HepG2 (cell line): ENCODE measurements at regions not wholly inside any gene's neighbourhood (a gene's known extent, or its start where the extent isn't known, plus 50 kb on each side); places are given as distances from the start of the nearest gene placed in this dataset.
A peak's percentile ranks its signal among the peaks of the same experiment; 100 is the strongest.

ENCODE experiments used
- ARHGAP35 ChIP-seq: sonication (generic); formaldehyde crosslinking; IDR thresholded peaks from 2 replicates; pipeline ENCODE4 v1.9.0; 2022; ENCODE audit warnings: mild to moderate bottlenecking, inconsistent platforms, moderate library complexity, missing genetic modification reagents, borderline replicate concordance
- DNMT3B ChIP-seq: conservative IDR thresholded peaks from 2 replicates; pipeline ENCODE4 v1.6.1; 2016; ENCODE audit warnings: missing biosample characterization, control low read depth
- ETV5 ChIP-seq: IDR thresholded peaks from 2 replicates; pipeline ENCODE4 v1.6.1; 2018; ENCODE audit warnings: missing biosample characterization, missing genetic modification reagents, inconsistent platforms, borderline replicate concordance
- EZH2 ChIP-seq: conservative IDR thresholded peaks from 2 replicates; pipeline ENCODE4 v1.6.1; 2012; ENCODE audit warnings: mild to moderate bottlenecking, low read depth, low read length, moderate library complexity
- HES4 ChIP-seq: sonication (generic); formaldehyde crosslinking; IDR thresholded peaks from 2 replicates; pipeline ENCODE4 v1.9.0; 2021; ENCODE audit warnings: mild to moderate bottlenecking, missing genetic modification reagents, borderline replicate concordance
- JARID2 ChIP-seq: sonication (generic); formaldehyde crosslinking; IDR thresholded peaks from 2 replicates; pipeline ENCODE4 v1.8.1; 2023; ENCODE audit warnings: missing genetic modification reagents, inconsistent platforms; ENCODE audit not compliant: insufficient replicate concordance
- KLF9 ChIP-seq: IDR thresholded peaks from 2 replicates; pipeline ENCODE4 v1.6.1; 2016; ENCODE audit warnings: low read depth
- MAFG ChIP-seq: sonication (generic); formaldehyde crosslinking; IDR thresholded peaks from 2 replicates; pipeline ENCODE4 v1.5.1; 2020; ENCODE audit warnings: mild to moderate bottlenecking, missing genetic modification reagents
- PLRG1 ChIP-seq: fragments of 450-650 bp; conservative IDR thresholded peaks from 2 replicates; pipeline ENCODE4 v1.6.1; 2016
- PTBP1 ChIP-seq: fragments of 200-400 bp; formaldehyde crosslinking; IDR thresholded peaks from 2 replicates; pipeline ENCODE4 v1.6.1; 2018; ENCODE audit warnings: low read length, low read depth; ENCODE audit not compliant: poor library complexity, severe bottlenecking
- RAD21 ChIP-seq: fragments of 450-650 bp; formaldehyde crosslinking; IDR thresholded peaks from 2 replicates; pipeline ENCODE4 v1.5.0; 2020; ENCODE audit warnings: mild to moderate bottlenecking
- RFX5 ChIP-seq: IDR thresholded peaks from 2 replicates; pipeline ENCODE4 v1.6.1; 2011; ENCODE audit warnings: low read depth, low read length, improper control_type of control experiment
- SIN3A ChIP-seq: IDR thresholded peaks from 2 replicates; pipeline ENCODE4 v1.6.1; 2011; ENCODE audit warnings: low read depth, mild to moderate bottlenecking, control low read depth, low read length, borderline replicate concordance
- SMARCE1 ChIP-seq: fragments of 450-650 bp; IDR thresholded peaks from 2 replicates; pipeline ENCODE4 v1.6.1; 2017; ENCODE audit warnings: borderline replicate concordance
- YEATS4 ChIP-seq: sonication (generic); formaldehyde crosslinking; IDR thresholded peaks from 2 replicates; pipeline ENCODE4 v1.4.0; 2020; ENCODE audit warnings: missing genetic modification reagents, borderline replicate concordance
- ZC3H4 ChIP-seq: sonication (generic); formaldehyde crosslinking; IDR thresholded peaks from 2 replicates; pipeline ENCODE4 v1.4.0; 2020; ENCODE audit warnings: missing genetic modification reagents, borderline replicate concordance
- ZFP41 ChIP-seq: sonication (generic); formaldehyde crosslinking; IDR thresholded peaks from 2 replicates; pipeline ENCODE4 v1.4.0; 2020; ENCODE audit warnings: mild to moderate bottlenecking, missing genetic modification reagents, borderline replicate concordance
- ZNF337 ChIP-seq: sonication (generic); formaldehyde crosslinking; IDR thresholded peaks from 2 replicates; pipeline ENCODE4 v1.5.1; 2020; ENCODE audit warnings: missing genetic modification reagents, low read depth, mild to moderate bottlenecking, borderline replicate concordance
- ZNF543 ChIP-seq: sonication (generic); formaldehyde crosslinking; IDR thresholded peaks from 2 replicates; pipeline ENCODE4 v1.4.0; 2020; ENCODE audit warnings: mild to moderate bottlenecking, missing genetic modification reagents
- ZNF556 ChIP-seq: sonication (generic); formaldehyde crosslinking; IDR thresholded peaks from 2 replicates; pipeline ENCODE4 v1.4.0; 2020; ENCODE audit warnings: mild to moderate bottlenecking, missing genetic modification reagents, borderline replicate concordance
- ZNF674 ChIP-seq: sonication (generic); formaldehyde crosslinking; IDR thresholded peaks from 2 replicates; pipeline ENCODE4 v1.5.0; 2020; ENCODE audit warnings: low read depth, mild to moderate bottlenecking, missing genetic modification reagents
- ZNF746 ChIP-seq: sonication (generic); formaldehyde crosslinking; IDR thresholded peaks from 2 replicates; pipeline ENCODE4 v1.8.0; 2022; ENCODE audit warnings: mild to moderate bottlenecking, missing genetic modification reagents
- ZNF878 ChIP-seq: sonication (generic); formaldehyde crosslinking; IDR thresholded peaks from 2 replicates; pipeline ENCODE4 v1.8.1; 2023; ENCODE audit warnings: mild to moderate bottlenecking, missing genetic modification reagents, moderate library complexity
- TF ChIP-seq, protein P1 (sequence below): sonication (generic); formaldehyde crosslinking; IDR thresholded peaks from 2 replicates; pipeline ENCODE4 v1.4.0; 2020; ENCODE audit warnings: missing genetic modification reagents
- TF ChIP-seq, protein P2 (sequence below): sonication (generic); formaldehyde crosslinking; IDR thresholded peaks from 2 replicates; pipeline ENCODE4; 2020; ENCODE audit warnings: missing genetic modification reagents, mild to moderate bottlenecking, borderline replicate concordance
- TF ChIP-seq, protein P3 (sequence below): IDR thresholded peaks from 2 replicates; pipeline ENCODE4 v1.6.1; 2012; ENCODE audit warnings: inconsistent platforms
- TF ChIP-seq, protein P4 (sequence below): sonication (generic); formaldehyde crosslinking; IDR thresholded peaks from 2 replicates; pipeline ENCODE4 v1.4.0; 2020; ENCODE audit warnings: mild to moderate bottlenecking, missing genetic modification reagents

DNA sequence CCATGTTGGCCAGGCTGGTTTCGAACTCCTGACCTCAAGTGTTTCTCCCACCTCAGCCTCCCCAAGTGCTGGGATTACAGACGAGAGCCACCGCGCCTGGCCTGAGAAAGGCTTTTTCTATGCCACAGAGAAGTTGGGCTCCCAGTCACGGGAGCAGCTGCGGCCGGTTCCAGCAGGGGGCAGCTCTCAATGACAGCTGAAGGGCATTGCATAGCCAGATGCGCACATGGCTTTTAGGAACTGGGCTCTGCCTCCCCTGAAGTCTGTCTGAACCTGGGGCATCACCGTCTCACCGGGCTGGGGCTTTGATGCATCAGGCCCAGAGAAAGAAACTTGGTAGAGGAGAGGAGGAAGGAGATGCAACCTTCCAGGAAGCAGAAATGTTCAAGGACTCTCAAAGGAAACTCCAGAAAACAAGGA, 84.2 kb upstream of the LAPTM4A start (continued):
- TF ChIP-seq ZNF878 (CRISPR knock-in tag) (no peak), EZH2 (no peak), KLF9 (CRISPR knock-in tag) (no peak), DNMT3B (CRISPR knock-in tag) (no peak), PLRG1 (no peak), SIN3A (no peak), ZNF556 (CRISPR knock-in tag) (no peak; the same call in 1 of the 2 replicates), ZNF543 (CRISPR knock-in tag) (no peak), SMARCE1 (no peak), ZNF746 (CRISPR knock-in tag) (no peak), ZC3H4 (CRISPR knock-in tag) (no peak), JARID2 (CRISPR knock-in tag) (no peak), RAD21 (CRISPR knock-in tag) (peak; percentile 94), PTBP1 (no peak), ZNF337 (CRISPR knock-in tag) (no peak), MAFG (CRISPR knock-in tag) (no peak), HES4 (CRISPR knock-in tag) (no peak), ZNF674 (no peak), ARHGAP35 (CRISPR knock-in tag) (no peak), ZFP41 (CRISPR knock-in tag) (peak; percentile 38; the same call in 1 of the 2 replicates), ETV5 (CRISPR knock-in tag) (peak; percentile 41; the same call in 1 of the 2 replicates), YEATS4 (CRISPR knock-in tag) (peak; percentile 59; the same call in 1 of the 2 replicates), RFX5 (no peak)
- TF ChIP-seq, protein P1, sequence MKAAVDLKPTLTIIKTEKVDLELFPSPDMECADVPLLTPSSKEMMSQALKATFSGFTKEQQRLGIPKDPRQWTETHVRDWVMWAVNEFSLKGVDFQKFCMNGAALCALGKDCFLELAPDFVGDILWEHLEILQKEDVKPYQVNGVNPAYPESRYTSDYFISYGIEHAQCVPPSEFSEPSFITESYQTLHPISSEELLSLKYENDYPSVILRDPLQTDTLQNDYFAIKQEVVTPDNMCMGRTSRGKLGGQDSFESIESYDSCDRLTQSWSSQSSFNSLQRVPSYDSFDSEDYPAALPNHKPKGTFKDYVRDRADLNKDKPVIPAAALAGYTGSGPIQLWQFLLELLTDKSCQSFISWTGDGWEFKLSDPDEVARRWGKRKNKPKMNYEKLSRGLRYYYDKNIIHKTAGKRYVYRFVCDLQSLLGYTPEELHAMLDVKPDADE: no peak
- TF ChIP-seq, protein P2, sequence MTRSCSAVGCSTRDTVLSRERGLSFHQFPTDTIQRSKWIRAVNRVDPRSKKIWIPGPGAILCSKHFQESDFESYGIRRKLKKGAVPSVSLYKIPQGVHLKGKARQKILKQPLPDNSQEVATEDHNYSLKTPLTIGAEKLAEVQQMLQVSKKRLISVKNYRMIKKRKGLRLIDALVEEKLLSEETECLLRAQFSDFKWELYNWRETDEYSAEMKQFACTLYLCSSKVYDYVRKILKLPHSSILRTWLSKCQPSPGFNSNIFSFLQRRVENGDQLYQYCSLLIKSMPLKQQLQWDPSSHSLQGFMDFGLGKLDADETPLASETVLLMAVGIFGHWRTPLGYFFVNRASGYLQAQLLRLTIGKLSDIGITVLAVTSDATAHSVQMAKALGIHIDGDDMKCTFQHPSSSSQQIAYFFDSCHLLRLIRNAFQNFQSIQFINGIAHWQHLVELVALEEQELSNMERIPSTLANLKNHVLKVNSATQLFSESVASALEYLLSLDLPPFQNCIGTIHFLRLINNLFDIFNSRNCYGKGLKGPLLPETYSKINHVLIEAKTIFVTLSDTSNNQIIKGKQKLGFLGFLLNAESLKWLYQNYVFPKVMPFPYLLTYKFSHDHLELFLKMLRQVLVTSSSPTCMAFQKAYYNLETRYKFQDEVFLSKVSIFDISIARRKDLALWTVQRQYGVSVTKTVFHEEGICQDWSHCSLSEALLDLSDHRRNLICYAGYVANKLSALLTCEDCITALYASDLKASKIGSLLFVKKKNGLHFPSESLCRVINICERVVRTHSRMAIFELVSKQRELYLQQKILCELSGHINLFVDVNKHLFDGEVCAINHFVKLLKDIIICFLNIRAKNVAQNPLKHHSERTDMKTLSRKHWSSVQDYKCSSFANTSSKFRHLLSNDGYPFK (CRISPR knock-in tag): no peak
- TF ChIP-seq, protein P3, sequence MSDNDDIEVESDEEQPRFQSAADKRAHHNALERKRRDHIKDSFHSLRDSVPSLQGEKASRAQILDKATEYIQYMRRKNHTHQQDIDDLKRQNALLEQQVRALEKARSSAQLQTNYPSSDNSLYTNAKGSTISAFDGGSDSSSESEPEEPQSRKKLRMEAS: peak; percentile 92
- TF ChIP-seq, protein P4, sequence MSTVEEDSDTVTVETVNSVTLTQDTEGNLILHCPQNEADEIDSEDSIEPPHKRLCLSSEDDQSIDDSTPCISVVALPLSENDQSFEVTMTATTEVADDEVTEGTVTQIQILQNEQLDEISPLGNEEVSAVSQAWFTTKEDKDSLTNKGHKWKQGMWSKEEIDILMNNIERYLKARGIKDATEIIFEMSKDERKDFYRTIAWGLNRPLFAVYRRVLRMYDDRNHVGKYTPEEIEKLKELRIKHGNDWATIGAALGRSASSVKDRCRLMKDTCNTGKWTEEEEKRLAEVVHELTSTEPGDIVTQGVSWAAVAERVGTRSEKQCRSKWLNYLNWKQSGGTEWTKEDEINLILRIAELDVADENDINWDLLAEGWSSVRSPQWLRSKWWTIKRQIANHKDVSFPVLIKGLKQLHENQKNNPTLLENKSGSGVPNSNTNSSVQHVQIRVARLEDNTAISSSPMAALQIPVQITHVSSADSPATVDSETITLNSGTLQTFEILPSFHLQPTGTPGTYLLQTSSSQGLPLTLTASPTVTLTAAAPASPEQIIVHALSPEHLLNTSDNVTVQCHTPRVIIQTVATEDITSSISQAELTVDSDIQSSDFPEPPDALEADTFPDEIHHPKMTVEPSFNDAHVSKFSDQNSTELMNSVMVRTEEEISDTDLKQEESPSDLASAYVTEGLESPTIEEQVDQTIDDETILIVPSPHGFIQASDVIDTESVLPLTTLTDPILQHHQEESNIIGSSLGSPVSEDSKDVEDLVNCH (CRISPR knock-in tag): no peak
